T-cell (primary cell): ENCODE measurements at regions not wholly inside any gene's neighbourhood (a gene's known extent, or its start where the extent isn't known, plus 50 kb on each side); places are given as distances from the start of the nearest gene placed in this dataset.

Source experiments
- ATAC-seq, 4 experiments: fragments of 200-7000 bp in 3 of 4; fragments of 150-1000 bp in 1 of 4; cut with Tn5 transposase; replicated peaks in 1 of 4; 1 replicate in 3 of 4; 2 replicates in 1 of 4; pipeline ENCODE4 v1.10.0; 2021; ENCODE audit warnings: moderate library complexity in 3 of 4, mild to moderate bottlenecking in 2 of 4, moderate number of reproducible peaks in 1 of 4
- CTCF ChIA-PET, 2 donors: fragments of 300-600 bp; sonication (Branson Sonifier 250); formaldehyde crosslinking; loops; one replicate each; lab custom pipeline; 2022; ENCODE audit warnings: antibody characterized with exemption in 2 of 2; lab: Charles Lee
- POLR2A ChIA-PET, 2 donors: fragments of 300-600 bp; sonication (Branson Sonifier 250); formaldehyde crosslinking; loops; one replicate each; lab custom pipeline; 2022; ENCODE audit warnings: antibody characterized with exemption in 2 of 2; lab: Charles Lee
- DNase-seq, 35 experiments: peaks; one replicate each; pipeline versions ENCODE4 v3.0.0 to v3.0.0-alpha.2; 2013 to 2023
- H3K27ac ChIP-seq: one replicate; pipeline ENCODE4 v1.5.1; 2013; ENCODE audit warnings: low read length
- H3K27me3 ChIP-seq, 2 experiments: replicated peaks in 1 of 2; 1 replicate in 1 of 2; 2 replicates in 1 of 2; pipeline versions ENCODE4 v1.6.1 to v1.7.0; 2013; ENCODE audit warnings: low read length in 1 of 2, mixed read lengths in 1 of 2; ENCODE audit not compliant: control insufficient read depth in 2 of 2, insufficient read depth in 2 of 2; ENCODE audit errors: extremely low read depth in 1 of 2
- H3K36me3 ChIP-seq, 2 donors: 1 replicate in 1 of 2; 2 replicates in 1 of 2; pipeline versions ENCODE4 v1.6.1 to v1.7.0; 2013; ENCODE audit warnings: low read length in 1 of 2; ENCODE audit not compliant: control insufficient read depth in 2 of 2, insufficient read depth in 1 of 2; ENCODE audit errors: extremely low read depth in 1 of 2
- H3K4me1 ChIP-seq, 2 experiments: 1 replicate in 1 of 2; 2 replicates in 1 of 2; pipeline versions ENCODE4 v1.6.1 to v1.7.0; 2013; ENCODE audit warnings: low read length in 2 of 2, mixed read lengths in 1 of 2; ENCODE audit not compliant: insufficient read depth in 2 of 2, control insufficient read depth in 1 of 2; ENCODE audit errors: extremely low read depth in 1 of 2
- H3K4me3 ChIP-seq, 2 donors: 1 replicate in 1 of 2; 2 replicates in 1 of 2; pipeline versions ENCODE4 v1.5.1 to v1.7.0; 2013; ENCODE audit warnings: mild to moderate bottlenecking in 2 of 2, low read length in 1 of 2, moderate library complexity in 1 of 2; ENCODE audit not compliant: control insufficient read depth in 1 of 2; ENCODE audit errors: extremely low read depth in 1 of 2
- H3K9me3 ChIP-seq: 2 replicates; pipeline ENCODE4 v1.7.0; 2013
- H3K27ac Mint-ChIP-seq, 2 donors: one replicate each; pipeline ENCODE4 v1.8.0; 2020 to 2021; ENCODE audit warnings: mild to moderate bottlenecking in 2 of 2, mixed read lengths in 2 of 2
- H3K27me3 Mint-ChIP-seq, 2 donors: one replicate each; pipeline ENCODE4 v1.8.0; 2021 to 2022; ENCODE audit warnings: mixed read lengths in 2 of 2
- H3K36me3 Mint-ChIP-seq: one replicate; pipeline ENCODE4 v1.8.0; 2021; ENCODE audit warnings: mixed read lengths
- H3K4me1 Mint-ChIP-seq, 3 donors: one replicate each; pipeline ENCODE4 v1.8.0; 2020 to 2022; ENCODE audit warnings: mixed read lengths in 3 of 3, mild to moderate bottlenecking in 1 of 3
- H3K4me3 Mint-ChIP-seq, 3 donors: one replicate each; pipeline ENCODE4 v1.8.0; 2020 to 2022; ENCODE audit warnings: mild to moderate bottlenecking in 3 of 3, mixed read lengths in 3 of 3, moderate library complexity in 3 of 3
- H3K9me3 Mint-ChIP-seq, 3 donors: one replicate each; pipeline ENCODE4 v1.8.0; 2020 to 2022; ENCODE audit warnings: mixed read lengths in 3 of 3
- WGBS: methylation state at CpG from one replicate; pipeline ENCODE4 v1.1.5; 2013; ENCODE audit warnings: missing lambda C conversion rate; ENCODE audit not compliant: insufficient coverage; 5-methylcytosine and 5-hydroxymethylcytosine counted together

DNA sequence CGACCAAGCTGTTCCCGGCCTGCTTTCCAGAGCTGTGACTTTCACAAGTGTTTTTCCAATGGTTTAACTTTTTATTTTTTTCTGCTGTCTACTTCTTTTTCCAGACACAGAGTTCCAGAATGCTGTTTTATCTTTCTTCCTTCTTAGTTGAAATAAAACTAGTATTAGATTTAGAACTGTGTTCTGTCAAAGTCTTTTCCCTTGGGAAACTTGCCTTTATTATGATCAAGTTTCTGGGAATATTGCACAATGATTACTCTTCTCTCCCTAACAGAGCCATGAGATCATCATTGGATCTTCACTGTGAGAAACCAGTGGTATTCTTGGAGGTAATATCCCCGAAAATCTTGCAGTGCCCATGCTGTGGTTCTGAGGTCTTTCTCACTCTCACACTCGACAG, 104.9 kb upstream of the KCND2 start:
- H3K36me3 ChIP-seq, result no peaks in the 10 kb centered on the region
- Mint-ChIP-seq H3K4me1 (no peaks in the 10 kb centered on the region), H3K27ac (no peak overlapping the region), H3K4me3 (no peak overlapping the region), H3K27me3 (no peaks in the 10 kb centered on the region), H3K36me3 (no peaks in the 10 kb centered on the region), H3K9me3 (peaks cover 2 to 7% (median 4%) of the 10 kb centered on the region in 3 donors)
- H3K4me1 ChIP-seq, result no peaks in the 10 kb centered on the region
- DNase-seq (no peak), ATAC-seq (no peak)
- whole genome bisulfite sequencing, result 75% methylated on average over 1 of the region's 4 CpGs
- no peaks in the 10 kb centered on the region for H3K27me3 ChIP-seq
- CTCF ChIA-PET, result no interaction called here
- H3K27ac ChIP-seq, result no peak overlapping the region
- POLR2A ChIA-PET, result no interaction called here
- H3K9me3 ChIP-seq, result no peaks in the 10 kb centered on the region
- no peak overlapping the region for H3K4me3 ChIP-seq

GRCh38 chr7:120169996-120170783, 102.8 kb upstream of the KCND2 start:
- Mint-ChIP-seq H3K9me3 (peaks cover 0 to 5% (median 4%) of the 10 kb centered on the region in 3 donors), H3K4me1 (no peaks in the 10 kb centered on the region), H3K27ac (no peak overlapping the region), H3K4me3 (no peak overlapping the region), H3K27me3 (no peaks in the 10 kb centered on the region), H3K36me3 (no peaks in the 10 kb centered on the region)
- Histone ChIP-seq H3K36me3 (no peaks in the 10 kb centered on the region), H3K27me3 (no peaks in the 10 kb centered on the region), H3K4me1 (no peaks in the 10 kb centered on the region), H3K9me3 (no peaks in the 10 kb centered on the region), H3K4me3 (no peak overlapping the region), H3K27ac (no peak overlapping the region)
- no CpG with 5 or more reads among the region's 2 CpGs for WGBS
- ChIA-PET CTCF (no interaction called here), POLR2A (no interaction called here)
- no peak for ATAC-seq
- DNase-seq, result no peak

GRCh38 chr7:120170834-120171233, 102.1 kb upstream of the KCND2 start:
- Histone ChIP-seq H3K27ac (no peak overlapping the region), H3K4me1 (no peaks in the 10 kb centered on the region), H3K9me3 (no peaks in the 10 kb centered on the region), H3K36me3 (no peaks in the 10 kb centered on the region), H3K27me3 (no peaks in the 10 kb centered on the region), H3K4me3 (no peak overlapping the region)
- Mint-ChIP-seq H3K4me3 (no peak overlapping the region), H3K27ac (no peak overlapping the region), H3K27me3 (no peaks in the 10 kb centered on the region), H3K36me3 (no peaks in the 10 kb centered on the region), H3K9me3 (peaks cover 0 to 5% (median 4%) of the 10 kb centered on the region in 3 donors), H3K4me1 (no peaks in the 10 kb centered on the region)
- DNase-seq (no peak), ATAC-seq (no peak)
- CTCF ChIA-PET, result no interaction called here
- POLR2A ChIA-PET, result no interaction called here

DNA sequence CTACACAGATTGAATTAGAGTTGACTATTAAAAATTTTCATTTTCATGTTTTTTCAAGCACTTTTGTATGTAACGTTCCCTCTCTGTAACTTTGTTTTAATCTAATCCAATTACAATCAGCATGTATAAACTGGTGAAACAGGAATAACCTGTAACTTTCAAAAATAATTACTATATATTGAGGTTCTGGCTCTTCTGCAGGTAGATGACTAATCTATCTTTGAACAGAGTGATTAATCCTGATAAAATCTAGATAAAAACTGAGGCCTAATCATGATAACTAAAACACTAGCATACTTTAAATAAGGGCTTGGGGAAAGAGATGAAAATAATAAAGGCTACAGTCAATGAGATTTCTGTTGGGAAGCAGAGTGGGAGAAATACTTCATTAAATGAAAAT, 101.6 kb upstream of the KCND2 start:
- peaks cover 0 to 5% (median 3%) of the 10 kb centered on the region in 3 donors for H3K9me3 Mint-ChIP-seq
- H3K4me3 ChIP-seq, result no peak overlapping the region
- H3K27me3 Mint-ChIP-seq, result no peaks in the 10 kb centered on the region
- no peaks in the 10 kb centered on the region for H3K36me3 ChIP-seq
- no peaks in the 10 kb centered on the region for H3K36me3 Mint-ChIP-seq
- H3K4me1 Mint-ChIP-seq, result no peaks in the 10 kb centered on the region
- POLR2A ChIA-PET, result no interaction called here
- no CpG with 5 or more reads among the region's 1 CpG for WGBS
- H3K27ac ChIP-seq, result no peak overlapping the region
- no peaks in the 10 kb centered on the region for H3K27me3 ChIP-seq
- H3K9me3 ChIP-seq, result no peaks in the 10 kb centered on the region
- ATAC-seq, result no peak
- no peak for DNase-seq
- H3K4me3 Mint-ChIP-seq, result no peak overlapping the region
- H3K4me1 ChIP-seq, result no peaks in the 10 kb centered on the region
- no peak overlapping the region for H3K27ac Mint-ChIP-seq
- CTCF ChIA-PET, result no interaction called here

DNA sequence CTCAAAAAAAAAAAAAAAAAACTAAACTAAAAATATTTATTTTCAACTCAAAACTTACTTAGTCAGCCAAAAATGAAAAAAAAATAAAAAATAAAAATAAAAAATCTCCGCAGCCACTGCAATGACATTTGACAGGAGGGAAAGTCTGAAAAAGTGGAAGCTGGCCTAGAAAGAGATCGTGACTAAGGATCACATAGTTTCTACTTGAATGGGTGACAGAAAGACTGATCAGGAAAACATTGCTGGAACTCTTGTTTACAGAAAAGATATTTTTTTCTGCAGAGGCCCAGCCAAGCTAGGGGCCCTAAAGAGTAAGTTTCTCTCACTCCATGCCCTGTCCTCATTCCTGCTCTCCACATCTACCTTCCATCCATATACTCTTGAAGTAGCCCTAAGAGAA, 92.8 kb upstream of the KCND2 start:
- H3K4me1 Mint-ChIP-seq, result no peaks in the 10 kb centered on the region
- Histone ChIP-seq H3K27me3 (no peaks in the 10 kb centered on the region), H3K36me3 (no peaks in the 10 kb centered on the region), H3K4me3 (no peak overlapping the region), H3K4me1 (no peaks in the 10 kb centered on the region), H3K9me3 (no peaks in the 10 kb centered on the region), H3K27ac (no peak overlapping the region)
- H3K36me3 Mint-ChIP-seq, result no peaks in the 10 kb centered on the region
- POLR2A ChIA-PET, result no interaction called here
- ATAC-seq (no peak), DNase-seq (no peak)
- H3K27me3 Mint-ChIP-seq, result no peaks in the 10 kb centered on the region
- CTCF ChIA-PET, result no interaction called here
- H3K9me3 Mint-ChIP-seq, result peaks cover 0 to 20% (median 17%) of the 10 kb centered on the region in 3 donors
- no peak overlapping the region for H3K4me3 Mint-ChIP-seq
- WGBS, result 63% methylated on average over 1 of the region's 2 CpGs
- H3K27ac Mint-ChIP-seq, result no peak overlapping the region

DNA sequence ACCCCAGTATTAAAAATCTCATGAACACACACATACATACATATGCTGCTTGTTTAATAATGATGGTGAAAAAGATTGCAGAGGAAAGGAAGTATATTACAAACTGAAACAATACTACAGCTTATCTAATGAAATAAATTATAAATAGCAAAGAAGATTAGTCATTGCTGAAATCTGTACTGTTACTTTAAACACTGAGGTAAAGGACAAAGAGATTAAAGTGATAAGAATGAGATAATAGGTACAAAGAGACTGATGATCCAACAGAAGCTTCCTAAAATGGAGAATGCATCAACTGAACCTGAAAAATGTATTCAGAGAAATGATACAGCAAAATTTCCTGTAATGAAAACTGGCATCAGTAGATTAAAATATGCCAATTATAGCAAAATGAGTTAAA, 91.5 kb upstream of the KCND2 start:
- no peaks in the 10 kb centered on the region for H3K9me3 ChIP-seq
- Mint-ChIP-seq H3K27ac (no peak overlapping the region), H3K4me3 (no peak overlapping the region), H3K9me3 (peaks cover 0 to 20% (median 17%) of the 10 kb centered on the region in 3 donors), H3K27me3 (no peaks in the 10 kb centered on the region), H3K4me1 (no peaks in the 10 kb centered on the region), H3K36me3 (no peaks in the 10 kb centered on the region)
- CTCF ChIA-PET, result no interaction called here
- no peak overlapping the region for H3K27ac ChIP-seq
- DNase-seq (no peak), ATAC-seq (no peak)
- no peaks in the 10 kb centered on the region for H3K27me3 ChIP-seq
- no peak overlapping the region for H3K4me3 ChIP-seq
- POLR2A ChIA-PET, result no interaction called here
- H3K36me3 ChIP-seq, result no peaks in the 10 kb centered on the region
- H3K4me1 ChIP-seq, result no peaks in the 10 kb centered on the region

GRCh38 chr7:120184866-120185265, 88.1 kb upstream of the KCND2 start:
- ATAC-seq, result no peak
- Mint-ChIP-seq H3K4me1 (no peaks in the 10 kb centered on the region), H3K27ac (no peak overlapping the region), H3K27me3 (no peaks in the 10 kb centered on the region), H3K9me3 (peaks cover 4 to 20% (median 13%) of the 10 kb centered on the region in 3 donors), H3K4me3 (no peak overlapping the region), H3K36me3 (no peaks in the 10 kb centered on the region)
- Histone ChIP-seq H3K9me3 (no peaks in the 10 kb centered on the region), H3K36me3 (no peaks in the 10 kb centered on the region), H3K27me3 (no peaks in the 10 kb centered on the region), H3K4me1 (no peaks in the 10 kb centered on the region), H3K27ac (no peak overlapping the region), H3K4me3 (no peak overlapping the region)
- no peak for DNase-seq
- ChIA-PET POLR2A (no interaction called here), CTCF (no interaction called here)
- 67% methylated on average over 1 of the region's 1 CpG for WGBS
